Neural cell (in vitro differentiated cells): ENCODE measurements at regions not wholly inside any gene's neighbourhood (a gene's known extent, or its start where the extent isn't known, plus 50 kb on each side); places are given as distances from the start of the nearest gene placed in this dataset.
A peak's percentile ranks its signal among the peaks of the same experiment; 100 is the strongest.

Source experiments
- H2AFZ ChIP-seq: fragments of 200-600, 300-800 bp; sonication (generic), shearing (Covaris generic); 2 replicates; pipeline ENCODE4 v1.6.0; 2014; ENCODE audit warnings: low read depth, mild to moderate bottlenecking, antibody characterized with exemption, low read length, moderate library complexity
- H3F3A ChIP-seq: fragments of 200-600 bp; shearing (Covaris generic); 2 replicates; pipeline ENCODE4 v1.6.1; 2016; ENCODE audit warnings: mild to moderate bottlenecking, moderate library complexity, mixed read lengths, antibody characterized with exemption, low read length; ENCODE audit not compliant: insufficient read depth, poor library complexity, severe bottlenecking
- H3K27ac ChIP-seq: fragments of 200-600, 300-800 bp; sonication (generic), shearing (Covaris generic); 2 replicates; pipeline ENCODE4 v1.5.1; 2014; ENCODE audit warnings: mild to moderate bottlenecking, low read length, moderate library complexity
- H3K27me3 ChIP-seq: fragments of 300-800, 200-600 bp; sonication (generic), shearing (Covaris generic); 2 replicates; pipeline ENCODE4 v1.6.0; 2014; ENCODE audit warnings: mild to moderate bottlenecking, low read depth, low read length, moderate library complexity; ENCODE audit not compliant: insufficient read depth
- H3K36me3 ChIP-seq: fragments of 300-800, 200-600 bp; sonication (generic), shearing (Covaris generic); 2 replicates; pipeline ENCODE4 v1.5.1; 2014; ENCODE audit warnings: mild to moderate bottlenecking, antibody characterized with exemption, low read length, moderate library complexity; ENCODE audit not compliant: insufficient read depth
- H3K4me2 ChIP-seq: fragments of 300-800, 200-600 bp; sonication (generic), shearing (Covaris generic); 2 replicates; pipeline ENCODE4 v1.6.0; 2014; ENCODE audit warnings: mild to moderate bottlenecking, low read length
- H3K4me3 ChIP-seq: fragments of 300-800, 200-600 bp; sonication (generic), shearing (Covaris generic); 2 replicates; pipeline ENCODE4 v1.5.1; 2014; ENCODE audit warnings: mild to moderate bottlenecking, low read length, moderate library complexity
- H3K79me2 ChIP-seq: fragments of 200-600 bp; shearing (Covaris generic); replicated peaks from 2 replicates; pipeline ENCODE4 v1.6.0; 2014; ENCODE audit warnings: mild to moderate bottlenecking, low read length, moderate library complexity; ENCODE audit not compliant: insufficient read depth
- H3K9ac ChIP-seq: fragments of 300-800, 200-600 bp; sonication (generic), shearing (Covaris generic); 2 replicates; pipeline ENCODE4 v1.6.1; 2016; ENCODE audit warnings: mild to moderate bottlenecking, low read length, mixed read lengths
- H3K9me2 ChIP-seq: fragments of 200-600 bp; shearing (Covaris generic); 2 replicates; pipeline ENCODE4 v1.6.1; 2016; ENCODE audit warnings: mild to moderate bottlenecking, low read length, mixed read lengths; ENCODE audit not compliant: insufficient read depth
- H3K9me3 ChIP-seq: fragments of 200-600, 300-800 bp; sonication (generic), shearing (Covaris generic); 2 replicates; pipeline ENCODE4 v1.6.1; 2016; ENCODE audit warnings: mild to moderate bottlenecking, mixed run types, low read length, moderate library complexity, mixed read lengths
- H4K20me1 ChIP-seq: fragments of 200-600 bp; shearing (Covaris generic); 2 replicates; pipeline ENCODE4 v1.6.1; 2016; ENCODE audit warnings: mild to moderate bottlenecking, mixed run types; ENCODE audit not compliant: insufficient read depth
- CTCF ChIP-seq: fragments of 450-650 bp; IDR thresholded peaks from 2 replicates; pipeline ENCODE4 v1.5.1; 2014; ENCODE audit warnings: antibody characterized with exemption, mild to moderate bottlenecking, moderate library complexity; ENCODE audit not compliant: poor library complexity, severe bottlenecking
- EP300 ChIP-seq: fragments of 450-650 bp; conservative IDR thresholded peaks from 2 replicates; pipeline ENCODE4 v1.6.1; 2014; ENCODE audit warnings: antibody characterized with exemption, mild to moderate bottlenecking, moderate library complexity; ENCODE audit not compliant: poor library complexity, severe bottlenecking
- EZH2 ChIP-seq: fragments of 200-600, 300-800 bp; shearing (Covaris generic), sonication (generic); IDR thresholded peaks from 2 replicates; pipeline ENCODE4 v1.6.1; 2014; ENCODE audit warnings: antibody characterized with exemption, low read length, borderline replicate concordance, mild to moderate bottlenecking; ENCODE audit not compliant: insufficient read depth, poor library complexity, severe bottlenecking
- MXI1 ChIP-seq: fragments of 450-650 bp; conservative IDR thresholded peaks from 2 replicates; pipeline ENCODE4 v1.6.1; 2014; ENCODE audit warnings: antibody characterized with exemption, mild to moderate bottlenecking; ENCODE audit not compliant: poor library complexity, severe bottlenecking
- POLR2AphosphoS5 ChIP-seq: IDR thresholded peaks from 2 replicates; pipeline ENCODE4 v1.6.1; 2012
- RAD21 ChIP-seq: fragments of 450-650 bp; conservative IDR thresholded peaks from 2 replicates; pipeline ENCODE4 v1.6.1; 2014; ENCODE audit warnings: antibody characterized with exemption, mild to moderate bottlenecking, moderate library complexity
- REST ChIP-seq: IDR thresholded peaks from 2 replicates; pipeline ENCODE4 v1.6.1; 2012; ENCODE audit warnings: borderline replicate concordance
- SMC3 ChIP-seq: fragments of 450-650 bp; conservative IDR thresholded peaks from 2 replicates; pipeline ENCODE4 v1.6.1; 2014; ENCODE audit warnings: antibody characterized with exemption, mild to moderate bottlenecking, moderate library complexity; ENCODE audit not compliant: poor library complexity
- TAF1 ChIP-seq: IDR thresholded peaks from 2 replicates; pipeline ENCODE4 v1.6.1; 2012; ENCODE audit warnings: low read depth

GRCh38 chr14:95465358-95465757 lies 51.1 kb downstream of the SYNE3 start:
- Histone ChIP-seq H3K79me2 (no peaks in the 10 kb centered on the region), H3K9me3 (no peaks in the 10 kb centered on the region), H3K9ac (no peak overlapping the region), H3K27me3 (no peaks in the 10 kb centered on the region), H3F3A (no peaks in the 10 kb centered on the region), H3K4me2 (no peak overlapping the region), H3K27ac (no peak overlapping the region), H3K36me3 (no peaks in the 10 kb centered on the region), H3K9me2 (no peaks in the 10 kb centered on the region), H3K4me3 (no peak overlapping the region), H2AFZ (no peak overlapping the region), H4K20me1 (no peaks in the 10 kb centered on the region)
- TF ChIP-seq TAF1 (no peak), EP300 (no peak), EZH2 (peak; percentile 66), MXI1 (no peak), POLR2AphosphoS5 (no peak), SMC3 (no peak), RAD21 (no peak), REST (no peak)

- no peaks in the 10 kb centered on the region for H4K20me1 ChIP-seq
Observed at GRCh38 chr14:95464514-95464913, 51.9 kb downstream of the SYNE3 start.

More at GRCh38 chr14:95464514-95464913, 51.9 kb downstream of the SYNE3 start:
- no peak overlapping the region for H3K4me3 ChIP-seq
- no peak overlapping the region for H3K9ac ChIP-seq
- no peak overlapping the region for H3K4me2 ChIP-seq
- H3K36me3 ChIP-seq, result no peaks in the 10 kb centered on the region
- TF ChIP-seq TAF1 (no peak), MXI1 (no peak), EZH2 (no peak), POLR2AphosphoS5 (no peak), REST (no peak), RAD21 (no peak), EP300 (no peak), CTCF (no peak), SMC3 (no peak)
- H3K27me3 ChIP-seq, result no peaks in the 10 kb centered on the region
- H3F3A ChIP-seq, result no peaks in the 10 kb centered on the region
- no peaks in the 10 kb centered on the region for H3K9me2 ChIP-seq
- no peak overlapping the region for H3K27ac ChIP-seq
- H3K79me2 ChIP-seq, result no peaks in the 10 kb centered on the region
- H3K9me3 ChIP-seq, result no peaks in the 10 kb centered on the region
- no peak overlapping the region for H2AFZ ChIP-seq
